Stimulated activated CD4-positive, alpha-beta T cell treated with anti-CD3 and anti-CD28 coated beads, Interleukin-15, amount 100 ng/mL, for 48 hours (primary cell): ENCODE measurements at regions not wholly inside any gene's neighbourhood (a gene's known extent, or its start where the extent isn't known, plus 50 kb on each side); places are given as distances from the start of the nearest gene placed in this dataset.

Experiments
- DNase-seq, 2 donors: peaks; one replicate each; pipeline ENCODE4 v3.0.0-alpha.2; 2020; ENCODE audit warnings: low read depth in 2 of 2

DNA sequence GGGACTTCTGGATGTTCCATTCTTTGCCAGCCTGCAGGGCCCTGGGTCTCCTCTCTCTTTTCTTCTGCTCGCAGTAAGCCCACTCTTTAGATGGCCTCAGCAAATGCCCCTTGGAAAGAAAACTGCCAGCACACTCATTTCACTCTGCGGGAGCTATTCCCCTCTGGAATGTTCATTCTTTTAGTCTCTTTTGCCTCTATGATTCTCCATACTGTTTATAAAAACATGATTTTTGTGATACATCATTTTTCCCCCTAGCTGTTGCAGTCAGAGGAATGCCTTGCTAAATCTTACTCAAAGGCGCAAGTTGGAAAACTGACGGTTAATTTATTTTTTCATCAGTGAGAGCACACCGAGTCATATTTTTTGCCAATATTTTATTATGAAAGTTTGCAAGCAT, 184.9 kb downstream of the SNX19 start:
- no peak for DNase-seq

DNA sequence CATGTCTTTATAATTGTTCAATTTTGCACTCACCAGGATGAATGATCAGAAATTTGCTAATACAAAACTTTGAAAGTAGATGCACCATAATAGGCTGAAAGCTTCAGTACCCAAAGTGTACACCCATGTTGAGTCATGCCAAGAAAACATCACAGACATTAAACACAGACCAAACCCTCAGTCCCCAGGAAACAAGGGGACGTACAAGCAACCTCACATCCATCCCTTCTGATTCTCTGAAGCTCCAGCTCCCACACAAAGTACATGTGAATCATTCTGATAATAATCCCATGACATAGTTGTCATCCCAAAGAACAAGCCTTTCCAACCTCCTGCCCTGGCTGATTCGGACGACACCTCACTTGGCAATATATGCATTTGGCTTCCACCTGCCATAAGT, 183.8 kb downstream of the SNX19 start:
- no peak for DNase-seq

DNA sequence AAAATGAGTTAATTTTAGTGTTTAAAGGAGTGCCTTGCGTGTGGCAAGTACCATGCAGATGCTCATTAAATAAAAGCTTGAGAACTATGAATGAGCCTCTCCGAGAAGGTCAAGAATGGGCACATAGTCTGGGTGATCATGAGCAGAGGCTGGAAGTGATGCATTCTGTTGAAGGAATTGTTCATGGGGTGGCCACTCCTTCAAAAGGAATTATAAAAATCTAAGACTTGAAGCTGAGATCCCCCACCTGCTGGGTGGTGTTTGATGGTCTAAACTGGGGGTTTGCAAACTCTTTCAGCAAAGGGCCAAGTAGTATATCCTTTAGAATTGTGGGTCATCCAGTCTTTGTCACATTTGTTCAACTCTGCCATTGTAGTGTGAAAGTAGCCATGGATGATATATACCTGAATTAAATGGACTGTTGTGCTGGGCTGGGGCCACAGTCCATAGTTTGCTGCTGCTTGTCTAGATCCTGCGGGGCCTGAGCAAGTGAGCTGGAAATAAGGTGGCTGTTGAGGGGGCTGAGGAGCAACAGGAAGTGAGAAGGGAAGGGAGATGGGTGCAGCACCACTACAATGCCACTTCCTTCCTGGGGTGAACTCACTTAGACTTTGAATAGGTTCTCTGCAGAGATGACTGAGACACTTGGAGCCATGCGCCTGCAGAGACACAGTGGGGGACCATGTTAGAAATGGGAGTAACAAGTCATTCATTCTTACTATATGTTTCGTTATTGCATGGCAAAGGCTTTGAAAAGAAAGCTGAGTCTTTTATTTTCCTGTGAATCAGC, 179.0 kb downstream of the SNX19 start:
- no peak for DNase-seq

DNA sequence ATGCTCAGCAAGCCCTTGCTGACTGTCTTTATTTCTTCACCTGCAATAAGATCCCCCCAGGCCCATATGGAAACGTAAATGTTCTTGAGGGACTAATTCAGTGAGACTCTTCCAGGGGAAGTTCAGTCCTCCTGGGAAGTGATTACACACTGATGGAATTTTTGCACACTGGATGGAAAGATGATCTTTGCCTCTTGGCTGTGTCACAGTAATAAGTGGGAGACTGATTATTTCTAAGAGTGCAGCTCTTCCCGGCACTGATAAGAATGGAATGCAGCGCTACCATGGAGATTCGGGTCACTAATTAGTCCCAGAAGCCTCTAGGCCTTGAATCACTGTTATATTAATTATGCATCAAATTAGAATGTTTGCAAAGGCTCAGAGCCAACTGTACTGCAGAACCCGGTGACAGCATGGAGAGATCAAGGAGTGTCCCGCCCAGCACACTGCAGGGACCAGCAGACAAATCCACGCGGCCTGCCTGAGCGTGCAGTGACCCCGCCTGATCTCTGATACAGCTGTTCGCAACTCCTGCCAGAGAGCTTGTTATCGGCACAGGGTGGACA, 178.3 kb downstream of the SNX19 start:
- no peak for DNase-seq

DNA sequence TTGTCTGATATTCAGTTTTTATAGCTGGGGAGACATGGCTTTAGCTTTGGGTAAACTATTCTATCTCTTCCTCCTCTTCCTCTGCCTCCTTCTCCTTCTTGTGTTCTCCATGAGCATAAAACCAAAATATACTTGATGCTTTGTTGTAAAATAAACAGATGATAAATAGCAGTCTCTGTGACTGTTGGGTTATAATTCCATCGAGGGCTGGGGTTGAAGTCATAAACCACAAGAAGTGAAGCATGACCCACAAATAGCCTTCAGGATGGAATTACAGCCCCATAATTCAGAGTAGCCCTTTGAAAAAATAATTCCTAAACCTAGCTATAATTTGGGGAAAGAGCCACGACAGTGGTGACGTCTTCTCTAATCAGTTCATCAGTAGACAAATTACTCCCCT, 177.7 kb downstream of the SNX19 start:
- no peak for DNase-seq

DNA sequence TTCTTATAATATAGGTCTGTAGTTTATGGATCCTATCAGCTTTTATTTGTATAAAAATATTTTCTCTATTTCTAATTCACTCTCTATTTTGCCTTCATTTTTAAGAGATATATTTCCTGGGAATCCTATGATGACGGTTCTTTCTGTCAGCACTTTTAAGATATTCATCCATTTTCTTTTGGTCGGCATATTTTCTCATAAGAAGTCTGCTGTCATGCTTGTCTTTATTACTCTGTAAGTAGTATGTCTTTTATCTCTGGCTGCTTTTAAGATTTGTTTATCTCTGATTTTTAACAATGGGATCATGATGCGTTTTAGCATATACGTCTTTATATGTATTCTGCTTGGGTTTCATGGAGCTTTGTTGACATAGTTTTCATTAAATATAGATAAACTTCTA, 175.5 kb downstream of the SNX19 start:
- DNase-seq = no peak

DNA sequence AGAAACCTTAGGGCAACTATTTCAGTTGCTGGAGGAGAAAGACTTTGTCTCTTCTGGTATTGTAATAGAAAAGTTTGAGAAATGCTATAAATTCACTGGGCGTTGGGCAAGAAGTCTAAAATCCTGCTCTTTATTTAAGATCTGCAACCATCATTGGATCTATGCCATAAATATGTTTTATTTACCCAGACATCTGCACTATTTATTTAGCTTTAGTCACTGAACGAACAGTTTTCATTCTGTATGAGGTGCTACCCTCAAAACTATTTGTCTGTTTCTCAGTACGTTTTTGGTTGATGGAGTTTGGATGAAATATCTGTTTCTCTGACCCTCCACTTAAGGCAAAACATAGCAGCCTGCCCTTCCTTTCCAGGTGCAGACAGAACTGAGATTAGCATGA, 171.5 kb downstream of the SNX19 start:
- DNase-seq = no peak

DNA sequence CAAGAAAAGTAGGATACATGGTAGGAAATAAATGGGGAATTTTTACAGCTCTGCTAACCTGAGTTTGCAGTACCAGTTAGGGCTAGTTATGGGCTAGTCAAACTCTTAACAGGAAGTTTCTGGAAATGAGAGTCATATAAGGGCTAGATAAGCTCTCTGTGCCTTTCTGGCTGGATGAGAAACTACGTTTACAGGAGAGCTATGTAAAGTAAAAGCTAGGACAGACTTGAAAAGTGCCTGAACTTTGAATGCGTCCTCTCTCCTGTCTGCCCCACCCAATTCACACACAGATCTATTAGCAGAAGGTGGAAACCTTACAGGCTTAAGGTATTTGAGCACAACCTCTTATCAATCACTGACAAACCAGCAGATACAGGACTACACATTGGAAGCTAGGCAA, 167.1 kb downstream of the SNX19 start:
- no peak for DNase-seq

DNA sequence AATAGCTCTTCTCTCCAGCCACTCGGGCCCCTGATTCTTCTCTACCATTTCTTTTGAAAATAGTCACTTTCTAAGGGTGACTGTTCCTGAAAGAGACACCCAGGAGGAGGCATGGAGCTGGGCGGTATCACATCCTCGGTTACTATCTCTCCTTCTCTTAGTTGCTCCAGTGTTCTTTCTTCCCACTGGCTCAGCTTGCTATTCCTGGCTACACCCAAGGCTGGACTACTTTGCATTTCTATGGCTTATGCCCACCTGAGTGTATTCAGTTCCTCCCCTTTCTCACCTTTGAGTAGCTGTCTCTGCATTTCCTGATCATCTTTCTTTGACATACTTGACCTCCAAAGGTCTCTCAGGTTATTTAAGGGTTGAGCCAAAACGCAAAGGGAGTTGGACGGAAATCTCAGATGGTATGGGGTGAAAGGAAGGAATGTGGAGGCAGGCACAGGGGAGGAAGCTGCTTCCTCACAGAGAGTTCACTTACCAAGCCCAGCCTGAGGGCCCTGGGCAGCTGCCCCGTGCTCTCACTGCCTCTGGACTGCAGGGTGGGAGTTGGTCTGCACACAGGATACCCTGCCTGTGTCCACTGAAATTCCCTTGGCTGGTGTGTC, 155.7 kb downstream of the SNX19 start:
- DNase-seq = no peak

DNA sequence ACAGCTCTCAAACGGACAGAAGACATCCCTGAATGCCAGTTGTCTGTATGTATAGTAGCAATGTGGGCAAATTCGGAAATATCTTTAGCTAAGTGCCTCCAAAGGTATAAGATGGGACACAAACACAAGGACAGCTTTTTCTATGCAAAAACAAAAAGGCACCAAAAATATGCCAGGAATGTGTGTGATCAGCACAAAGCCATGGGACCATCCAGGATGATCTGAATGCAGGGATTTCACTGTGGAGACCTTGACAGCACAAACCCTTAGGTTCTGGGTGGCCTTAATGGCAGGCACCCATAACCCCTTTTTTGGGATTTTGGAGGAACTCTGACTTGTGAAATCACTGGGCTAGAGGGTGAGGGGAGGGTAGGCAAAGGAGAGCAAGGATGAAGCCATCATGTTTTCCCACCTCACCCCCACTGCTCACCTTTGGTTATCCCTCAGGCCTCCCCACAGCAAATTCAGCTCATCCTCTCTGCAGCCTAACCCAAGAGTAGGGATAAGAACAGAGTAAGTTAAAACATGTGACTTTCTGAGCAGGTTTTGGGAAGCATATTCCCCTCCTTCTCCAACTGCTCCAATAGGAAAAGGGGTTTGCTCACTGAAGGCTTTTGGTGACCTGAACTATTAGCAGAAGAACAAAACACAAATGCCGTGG, 154.6 kb downstream of the SNX19 start:
- no peak for DNase-seq

DNA sequence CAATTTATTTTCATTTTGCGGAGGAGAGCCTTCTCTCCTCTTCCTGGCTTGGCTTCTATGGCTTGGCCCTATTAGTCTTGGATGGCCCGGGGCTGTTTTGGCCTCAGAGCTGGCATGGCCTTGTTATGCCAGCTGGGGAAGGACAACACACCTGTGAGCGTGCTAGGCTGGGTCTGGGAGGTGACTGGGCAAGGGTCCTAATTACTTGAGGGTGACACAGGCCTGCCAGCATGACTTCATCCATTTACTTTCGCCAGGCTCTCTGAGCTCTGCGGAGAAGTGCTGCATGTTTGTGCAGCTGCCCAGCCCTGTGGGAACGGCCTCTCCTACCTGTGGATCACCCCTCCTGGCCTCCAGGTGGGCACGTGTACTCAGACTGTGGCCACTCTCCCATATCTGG, 153.6 kb downstream of the SNX19 start:
- no peak for DNase-seq

DNA sequence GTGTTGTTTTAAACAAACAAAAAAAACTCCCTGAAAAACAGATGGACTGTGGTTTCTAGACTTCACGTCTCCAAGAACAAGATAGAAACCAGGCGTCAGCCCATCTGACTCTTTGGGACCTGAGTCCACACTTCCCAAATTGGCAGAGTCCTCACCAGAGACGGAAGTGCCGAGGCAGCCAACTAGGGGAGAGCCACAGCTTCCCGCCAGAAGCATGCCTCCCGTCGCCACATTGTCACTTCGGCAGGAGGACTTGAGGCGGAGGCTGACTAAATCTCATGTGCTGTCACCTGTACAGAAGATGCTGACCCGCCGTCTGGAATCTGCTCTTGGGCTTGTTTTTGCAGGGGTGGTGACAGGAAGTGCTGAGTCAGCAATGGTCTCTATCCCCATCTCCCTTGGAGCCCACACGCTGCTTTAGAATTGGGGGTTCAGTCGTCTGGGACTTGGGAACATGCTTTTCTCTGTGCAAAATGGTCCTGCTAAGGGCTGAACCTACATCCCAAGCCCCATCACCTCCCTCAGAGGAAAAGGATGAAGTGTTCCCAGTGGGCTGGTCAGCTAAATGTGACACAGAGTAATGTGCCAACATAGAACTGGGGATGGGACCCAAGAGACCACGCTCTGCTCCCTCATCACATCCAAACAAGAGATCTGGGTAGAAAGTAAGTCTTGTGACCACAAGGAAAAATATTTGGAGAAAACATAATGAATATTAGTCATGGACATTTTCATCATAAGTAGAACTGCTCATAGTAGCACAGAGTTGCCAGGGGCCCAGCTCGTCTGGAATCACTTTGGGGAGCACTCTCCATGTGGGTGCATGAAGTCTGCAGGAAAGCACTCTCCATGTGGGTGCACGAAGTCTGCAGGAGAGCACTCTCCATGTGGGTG, 152.9 kb downstream of the SNX19 start:
- DNase-seq = no peak

DNA sequence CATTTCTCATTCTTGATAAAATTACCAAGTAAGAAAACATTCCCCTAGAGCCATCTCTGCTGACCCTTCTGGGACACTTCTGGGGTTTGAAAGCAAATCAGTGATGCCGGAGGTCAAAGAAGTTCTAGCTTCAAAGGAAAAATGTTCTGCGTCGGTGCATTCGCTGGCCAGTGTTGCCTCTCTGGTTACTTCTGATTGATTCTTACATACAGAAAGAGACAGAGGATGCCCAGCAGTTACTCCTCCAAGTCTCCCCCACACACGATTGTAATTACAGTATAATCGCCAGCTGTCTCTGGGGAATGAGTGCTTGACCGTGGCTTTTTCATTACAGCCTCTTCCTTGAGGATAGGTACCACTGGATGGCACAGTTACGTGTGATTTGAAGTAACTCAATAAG, 150.9 kb downstream of the SNX19 start:
- DNase-seq = no peak

DNA sequence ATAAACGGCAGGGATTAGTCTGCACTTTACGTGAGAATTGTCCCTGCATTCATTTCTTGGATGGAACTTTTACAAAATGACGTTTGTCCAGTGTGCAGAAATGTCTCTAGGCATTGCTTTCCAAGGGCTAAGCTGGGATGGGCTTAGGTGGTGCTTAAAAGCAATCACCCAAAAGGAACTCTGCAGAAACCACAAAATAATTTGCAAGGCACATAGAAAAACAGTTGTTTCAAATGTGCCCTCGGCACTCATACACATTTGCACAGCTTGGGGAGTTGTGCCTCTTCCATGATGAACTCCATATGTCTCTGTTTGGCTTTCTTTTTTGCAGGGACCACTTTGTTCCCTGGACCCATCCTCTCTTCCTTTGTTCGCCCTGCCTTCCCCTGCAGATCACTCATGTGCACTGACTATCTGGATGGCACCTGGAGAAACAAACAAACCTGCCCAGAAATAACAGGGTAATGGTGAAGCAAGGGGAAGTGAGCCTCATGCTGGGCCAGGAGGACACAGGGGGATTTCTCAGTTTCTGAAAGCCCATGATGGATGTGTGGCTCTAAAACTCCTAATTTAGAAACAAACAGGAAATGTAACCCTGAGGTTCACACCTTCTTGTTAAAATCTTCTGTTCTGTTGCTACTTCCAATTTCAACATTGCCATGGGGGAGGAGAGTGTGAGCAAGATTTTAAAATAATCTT, 150.2 kb downstream of the SNX19 start:
- no peak for DNase-seq

DNA sequence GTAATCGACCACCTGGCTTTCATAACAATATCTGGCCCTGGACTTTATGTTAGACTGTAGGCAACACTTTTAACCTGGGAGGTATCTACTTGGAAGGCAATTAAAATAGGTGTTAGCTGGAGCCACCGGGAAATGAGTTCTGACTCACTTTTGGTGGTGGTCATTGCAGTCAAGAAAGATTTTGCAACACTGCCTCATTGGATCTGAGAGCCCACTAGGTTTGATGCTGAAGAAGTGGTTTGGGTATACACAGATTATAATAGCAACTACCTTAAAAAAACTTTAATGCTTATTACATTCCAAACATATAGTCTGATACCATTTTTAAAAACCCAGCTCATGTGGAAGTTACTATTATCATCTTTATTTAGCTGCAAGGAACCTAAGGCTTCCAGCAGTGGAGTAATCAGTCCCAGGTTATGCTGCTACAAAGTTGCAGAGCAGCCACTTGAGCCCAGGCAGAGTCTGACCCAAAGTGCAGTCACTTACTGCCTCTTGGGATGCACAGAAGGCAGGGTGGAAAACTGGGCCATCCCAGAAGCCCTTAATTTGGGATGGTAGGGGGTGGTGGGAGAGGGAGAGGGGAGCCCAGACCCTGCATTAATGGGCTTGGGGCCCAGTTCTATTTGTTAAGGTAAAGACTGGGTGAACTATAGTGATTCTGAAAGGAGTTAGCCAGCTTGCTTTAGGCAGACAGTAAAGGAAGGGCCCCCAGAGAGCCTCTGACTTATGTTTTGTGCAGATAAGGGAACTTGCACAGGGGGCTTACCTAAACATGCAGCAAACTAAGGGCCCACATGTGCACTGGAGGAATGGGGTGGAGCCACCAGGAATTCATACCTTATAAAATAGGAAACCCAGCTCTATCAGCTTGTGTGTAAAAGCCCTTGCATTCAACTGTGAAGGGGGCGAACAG, 149.4 kb downstream of the SNX19 start:
- no peak for DNase-seq

DNA sequence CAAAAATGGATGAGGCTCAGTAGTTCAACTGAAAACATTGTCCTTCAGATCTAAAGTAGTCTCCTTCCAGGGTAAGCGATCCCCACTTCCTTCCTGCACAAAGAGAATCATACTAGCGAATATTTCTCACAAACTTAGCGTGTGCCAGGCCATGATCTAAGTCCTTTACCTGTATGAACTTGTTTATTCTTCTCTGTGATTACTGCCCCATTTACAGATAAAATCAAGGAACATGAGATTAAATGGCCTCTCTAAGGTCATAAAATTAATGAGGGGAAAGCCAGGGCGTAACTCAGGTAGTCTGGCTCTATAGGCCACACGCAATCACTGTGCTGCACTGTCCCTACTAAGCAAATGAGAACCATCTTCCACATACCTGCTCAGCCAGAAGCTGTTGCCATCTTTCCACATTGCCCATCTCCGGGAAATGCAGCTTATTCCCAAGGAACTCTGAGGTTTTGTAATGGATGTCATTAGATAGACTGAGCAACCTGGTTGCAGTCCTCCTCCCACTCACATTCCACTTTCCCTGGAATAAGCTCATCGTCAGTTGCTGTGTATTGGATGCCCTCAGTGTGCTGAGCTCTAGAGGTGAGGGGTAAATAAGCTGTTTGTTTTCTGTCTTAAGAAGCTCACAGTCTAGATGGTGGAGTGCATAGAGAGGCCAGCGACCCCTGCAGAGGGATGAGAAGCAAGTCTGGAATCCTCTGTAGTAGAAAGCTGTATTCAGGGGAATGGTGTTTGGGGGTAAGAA, 146.3 kb downstream of the SNX19 start:
- no peak for DNase-seq

DNA sequence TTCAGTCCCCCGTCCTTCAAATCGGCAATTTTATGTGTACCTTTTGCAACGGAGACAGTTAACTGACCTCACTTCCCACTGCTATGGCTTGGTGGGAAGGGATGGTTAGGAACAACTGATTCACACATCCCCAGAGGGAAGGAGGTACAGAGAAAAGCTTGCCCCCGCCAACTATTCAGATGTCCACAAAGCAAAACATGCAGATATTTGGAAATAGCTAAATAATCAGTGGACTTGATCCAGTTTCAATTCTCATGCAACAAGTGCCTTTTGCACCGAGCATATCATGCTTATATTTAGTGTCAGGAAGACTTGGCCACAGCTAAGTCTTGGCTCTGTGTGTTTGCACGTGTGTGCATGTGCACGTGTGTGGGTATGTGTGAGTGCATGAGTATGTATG, 144.6 kb downstream of the SNX19 start:
- DNase-seq = no peak

DNA sequence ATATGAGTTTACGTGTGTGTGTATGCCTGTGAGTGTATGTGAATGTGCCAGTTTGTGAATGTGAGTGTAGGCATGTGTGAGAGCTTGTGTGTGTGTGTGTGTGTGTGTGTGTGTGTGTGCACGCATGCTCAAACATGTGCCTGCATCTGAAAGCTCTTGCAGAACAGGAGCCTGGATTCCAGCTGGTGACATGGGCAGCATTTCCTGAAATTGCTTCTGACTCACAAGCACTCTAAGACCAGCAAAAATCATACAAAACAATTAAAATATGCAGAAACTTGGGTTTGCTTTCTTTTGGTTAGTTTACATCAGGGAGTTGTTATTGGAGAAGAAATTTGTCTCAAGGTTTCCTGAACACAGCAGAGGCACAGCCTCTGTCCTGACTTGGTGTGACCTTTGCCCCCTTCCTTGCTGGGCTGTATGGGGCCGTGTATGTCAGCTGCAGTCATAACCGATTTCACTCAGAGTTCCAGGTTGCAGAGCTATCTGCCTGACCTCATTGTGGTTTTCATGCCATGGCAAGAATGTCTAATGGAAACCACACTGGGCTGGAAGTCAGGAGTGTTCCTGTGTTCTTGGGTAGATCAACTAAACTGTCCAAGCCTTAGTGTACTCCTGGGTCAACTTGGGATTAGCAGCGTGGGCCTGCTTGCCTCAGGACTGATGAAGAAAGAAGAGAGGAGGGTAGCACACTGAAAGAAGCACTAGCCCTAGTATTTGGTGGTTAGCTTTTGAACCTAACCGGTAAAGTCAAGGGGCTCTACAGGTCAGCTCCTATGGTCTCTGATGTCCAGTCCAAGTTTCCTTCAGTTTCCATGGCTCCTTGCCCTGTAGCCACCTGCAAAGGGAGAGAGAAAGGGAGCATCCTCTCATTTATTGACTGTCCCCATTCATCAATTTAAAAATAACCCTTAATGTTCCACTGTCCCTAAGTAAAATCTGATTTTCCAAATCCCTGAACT, 143.7 kb downstream of the SNX19 start:
- DNase-seq = no peak
